GM23338 (cell line): ENCODE measurements at regions not wholly inside any gene's neighbourhood (a gene's known extent, or its start where the extent isn't known, plus 50 kb on each side); places are given as distances from the start of the nearest gene placed in this dataset.

ENCODE experiments used
- ATAC-seq: fragments of 200-7000 bp; cut with Tn5 transposase; 3 replicates; pipeline ENCODE4 v1.9.1; 2020
- DNase-seq: peaks from one replicate; pipeline ENCODE4 v3.0.0-alpha.2; 2015; ENCODE audit warnings: low spot score
- H2AFZ ChIP-seq: fragments of 200-600 bp; sonication (generic); 2 replicates; pipeline ENCODE4 v1.8.0; 2016; ENCODE audit warnings: antibody characterized with exemption, mild to moderate bottlenecking, moderate library complexity
- H3F3A ChIP-seq: fragments of 200-600 bp; sonication (generic); replicated peaks from 2 replicates; pipeline ENCODE4 v1.8.0; 2017; ENCODE audit warnings: antibody characterized with exemption, mixed run types, low read depth
- H3K27ac ChIP-seq: fragments of 200-600 bp; sonication (generic); 2 replicates; pipeline ENCODE4 v1.6.1; 2016; ENCODE audit warnings: low read depth
- H3K27me3 ChIP-seq: fragments of 200-600 bp; sonication (generic); 2 replicates; pipeline ENCODE4 v1.8.0; 2016; ENCODE audit warnings: mild to moderate bottlenecking, mixed run types, moderate library complexity; ENCODE audit not compliant: insufficient read depth
- H3K36me3 ChIP-seq: fragments of 200-600 bp; sonication (generic); 2 replicates; pipeline ENCODE4 v1.8.0; 2016; ENCODE audit warnings: mild to moderate bottlenecking; ENCODE audit not compliant: insufficient read depth
- H3K4me1 ChIP-seq: fragments of 200-600 bp; sonication (generic); 2 replicates; pipeline ENCODE4 v1.8.0; 2016; ENCODE audit warnings: mild to moderate bottlenecking, moderate library complexity; ENCODE audit not compliant: insufficient read depth
- H3K4me2 ChIP-seq: fragments of 200-600 bp; sonication (generic); 2 replicates; pipeline ENCODE4 v1.7.1; 2017; ENCODE audit warnings: mixed run types
- H3K4me3 ChIP-seq: fragments of 200-600 bp; sonication (generic); 2 replicates; pipeline ENCODE4 v1.6.1; 2016; ENCODE audit warnings: mixed run types
- H3K79me2 ChIP-seq: fragments of 200-600 bp; sonication (generic); replicated peaks from 2 replicates; pipeline ENCODE4 v1.8.0; 2017; ENCODE audit warnings: mild to moderate bottlenecking; ENCODE audit not compliant: insufficient read depth
- H3K9me2 ChIP-seq: fragments of 200-600 bp; sonication (generic); 2 replicates; pipeline ENCODE4 v1.8.0; 2017; ENCODE audit not compliant: insufficient read depth
- H4K20me1 ChIP-seq: fragments of 200-600 bp; sonication (generic); replicated peaks from 2 replicates; pipeline ENCODE4 v1.8.0; 2017; ENCODE audit warnings: mild to moderate bottlenecking; ENCODE audit not compliant: insufficient read depth
- H3K27ac Mint-ChIP-seq: 2 replicates; pipeline ENCODE4 v1.8.0; 2020; ENCODE audit warnings: inconsistent platforms, mild to moderate bottlenecking, moderate library complexity, mixed read lengths
- H3K27me3 Mint-ChIP-seq: 3 replicates; pipeline ENCODE4 v1.8.0; 2022; ENCODE audit warnings: low read depth, mild to moderate bottlenecking, moderate library complexity, mixed read lengths, inconsistent platforms; ENCODE audit not compliant: insufficient read depth, poor library complexity
- H3K36me3 Mint-ChIP-seq: 3 replicates; pipeline ENCODE4 v1.8.0; 2021; ENCODE audit warnings: low read depth, mild to moderate bottlenecking, inconsistent platforms, moderate library complexity, mixed read lengths
- H3K4me1 Mint-ChIP-seq: 3 replicates; pipeline ENCODE4 v1.8.0; 2020; ENCODE audit warnings: mild to moderate bottlenecking, inconsistent platforms, mixed read lengths
- H3K4me3 Mint-ChIP-seq: 3 replicates; pipeline ENCODE4 v1.8.0; 2021; ENCODE audit warnings: moderate library complexity, mild to moderate bottlenecking, inconsistent platforms, mixed read lengths
- H3K9me3 Mint-ChIP-seq: 3 replicates; pipeline ENCODE4 v1.8.0; 2020; ENCODE audit warnings: moderate library complexity, mild to moderate bottlenecking, inconsistent platforms, mixed read lengths
- CREB1 ChIP-seq: fragments of 250-450 bp; sonication (Bioruptor Pico); IDR thresholded peaks from 2 replicates; pipeline ENCODE4 v1.5.0; 2020; ENCODE audit warnings: low read depth, mild to moderate bottlenecking, moderate library complexity
- EZH2 ChIP-seq: fragments of 200-600 bp; sonication (generic); IDR thresholded peaks from one replicate; pipeline ENCODE4 v1.8.0; 2017; ENCODE audit warnings: antibody characterized with exemption, mild to moderate bottlenecking, low read depth; ENCODE audit not compliant: unreplicated experiment
- EZH2phosphoT487 ChIP-seq: fragments of 200-600 bp; sonication (generic); IDR thresholded peaks from one replicate; pipeline ENCODE4 v1.8.1; 2018; ENCODE audit warnings: antibody characterized with exemption; ENCODE audit not compliant: unreplicated experiment
- JUNB ChIP-seq: IDR thresholded peaks from one replicate; pipeline ENCODE4 v1.6.1; 2016; ENCODE audit warnings: antibody characterized with exemption; ENCODE audit not compliant: unreplicated experiment
- NANOG ChIP-seq: IDR thresholded peaks from 2 replicates; pipeline ENCODE4 v1.6.1; 2016; ENCODE audit warnings: antibody characterized with exemption, borderline replicate concordance
- POLR2AphosphoS5 ChIP-seq: IDR thresholded peaks from 2 replicates; pipeline ENCODE4 v1.6.1; 2016; ENCODE audit warnings: antibody characterized with exemption, low read depth
- STAT1 ChIP-seq: IDR thresholded peaks from one replicate; pipeline ENCODE4 v1.6.1; 2016; ENCODE audit warnings: antibody characterized with exemption; ENCODE audit not compliant: unreplicated experiment
- ZNF114 ChIP-seq: fragments of 250-450 bp; sonication (Bioruptor Pico); IDR thresholded peaks from 2 replicates; pipeline ENCODE4 v1.5.0; 2020; ENCODE audit warnings: mild to moderate bottlenecking, moderate library complexity
- ZNF331 ChIP-seq: fragments of 250-450 bp; sonication (Bioruptor Pico); IDR thresholded peaks from 2 replicates; pipeline ENCODE4 v1.5.0; 2020; ENCODE audit warnings: low read depth, mild to moderate bottlenecking, moderate library complexity
- TF ChIP-seq, protein P1 (sequence below): fragments of 250-450 bp; sonication (Bioruptor Pico); IDR thresholded peaks from 2 replicates; pipeline ENCODE4 v1.5.0; 2020; ENCODE audit warnings: mild to moderate bottlenecking, moderate library complexity
- TF ChIP-seq, protein P2 (sequence below): IDR thresholded peaks from 2 replicates; pipeline ENCODE4 v1.6.1; 2016; ENCODE audit warnings: antibody characterized with exemption
- TF ChIP-seq, protein P3 (sequence below), 2 experiments: fragments of 200-600 bp in 1 of 2; sonication (generic) in 1 of 2; conservative IDR thresholded peaks; 2 replicates each; pipeline versions ENCODE4 v1.5.1 to v1.6.1; 2016 to 2017; ENCODE audit warnings: antibody characterized with exemption in 2 of 2, low read depth in 2 of 2, mild to moderate bottlenecking in 2 of 2, moderate library complexity in 1 of 2
- TF ChIP-seq, protein P4 (sequence below): IDR thresholded peaks from one replicate; pipeline ENCODE4 v1.6.1; 2018; ENCODE audit warnings: antibody characterized with exemption; ENCODE audit not compliant: unreplicated experiment

DNA sequence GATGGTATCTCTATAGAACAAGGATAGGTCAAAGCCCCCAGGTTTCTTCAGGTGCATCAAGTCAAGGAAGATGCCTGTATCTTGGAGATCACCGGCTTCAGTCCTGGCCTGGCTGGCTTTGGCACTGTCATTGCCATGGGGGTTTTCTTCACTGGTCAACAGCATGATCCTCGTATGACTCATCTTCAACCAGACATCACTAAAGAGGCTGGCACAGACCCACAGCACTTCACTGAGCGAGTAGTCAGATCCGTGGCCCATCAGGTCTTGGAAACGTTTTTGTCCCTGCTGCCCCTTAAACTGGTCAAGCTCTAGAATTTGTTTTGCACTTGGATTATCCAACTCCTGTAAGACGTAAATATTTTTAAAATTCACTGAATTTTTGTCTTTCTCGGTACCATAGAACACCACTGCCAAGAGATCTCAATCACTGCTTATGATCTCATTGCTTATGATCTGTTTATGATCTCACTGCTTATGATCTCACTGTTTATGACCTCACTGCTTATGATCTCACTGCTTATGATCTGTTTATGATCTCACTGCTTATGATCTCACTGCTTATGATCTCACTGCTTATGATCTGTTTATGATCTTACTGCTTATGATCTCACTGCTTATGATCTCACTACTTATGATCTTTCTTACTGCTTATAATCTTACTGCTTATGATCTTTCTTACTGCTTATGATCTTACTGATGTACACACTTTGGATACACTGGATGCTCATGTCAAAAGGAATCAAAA lies 135.2 kb downstream of the CYP26A1 start:
- Histone ChIP-seq H3K9me2 (peaks cover 11% of the 10 kb centered on the region), H3K36me3 (no peaks in the 10 kb centered on the region), H3F3A (no peaks in the 10 kb centered on the region), H4K20me1 (no peaks in the 10 kb centered on the region), H2AFZ (no peak overlapping the region), H3K4me3 (no peak overlapping the region), H3K27ac (no peak overlapping the region), H3K27me3 (no peaks in the 10 kb centered on the region), H3K4me1 (no peaks in the 10 kb centered on the region), H3K4me2 (no peak overlapping the region), H3K79me2 (no peaks in the 10 kb centered on the region)
- TF ChIP-seq ZNF114 (no peak), EZH2 (no peak), ZNF331 (CRISPR knock-in tag) (no peak), POLR2AphosphoS5 (no peak), STAT1 (no peak), EZH2phosphoT487 (no peak), JUNB (no peak), NANOG (no peak), CREB1 (CRISPR knock-in tag) (no peak)
- TF ChIP-seq, protein P1, sequence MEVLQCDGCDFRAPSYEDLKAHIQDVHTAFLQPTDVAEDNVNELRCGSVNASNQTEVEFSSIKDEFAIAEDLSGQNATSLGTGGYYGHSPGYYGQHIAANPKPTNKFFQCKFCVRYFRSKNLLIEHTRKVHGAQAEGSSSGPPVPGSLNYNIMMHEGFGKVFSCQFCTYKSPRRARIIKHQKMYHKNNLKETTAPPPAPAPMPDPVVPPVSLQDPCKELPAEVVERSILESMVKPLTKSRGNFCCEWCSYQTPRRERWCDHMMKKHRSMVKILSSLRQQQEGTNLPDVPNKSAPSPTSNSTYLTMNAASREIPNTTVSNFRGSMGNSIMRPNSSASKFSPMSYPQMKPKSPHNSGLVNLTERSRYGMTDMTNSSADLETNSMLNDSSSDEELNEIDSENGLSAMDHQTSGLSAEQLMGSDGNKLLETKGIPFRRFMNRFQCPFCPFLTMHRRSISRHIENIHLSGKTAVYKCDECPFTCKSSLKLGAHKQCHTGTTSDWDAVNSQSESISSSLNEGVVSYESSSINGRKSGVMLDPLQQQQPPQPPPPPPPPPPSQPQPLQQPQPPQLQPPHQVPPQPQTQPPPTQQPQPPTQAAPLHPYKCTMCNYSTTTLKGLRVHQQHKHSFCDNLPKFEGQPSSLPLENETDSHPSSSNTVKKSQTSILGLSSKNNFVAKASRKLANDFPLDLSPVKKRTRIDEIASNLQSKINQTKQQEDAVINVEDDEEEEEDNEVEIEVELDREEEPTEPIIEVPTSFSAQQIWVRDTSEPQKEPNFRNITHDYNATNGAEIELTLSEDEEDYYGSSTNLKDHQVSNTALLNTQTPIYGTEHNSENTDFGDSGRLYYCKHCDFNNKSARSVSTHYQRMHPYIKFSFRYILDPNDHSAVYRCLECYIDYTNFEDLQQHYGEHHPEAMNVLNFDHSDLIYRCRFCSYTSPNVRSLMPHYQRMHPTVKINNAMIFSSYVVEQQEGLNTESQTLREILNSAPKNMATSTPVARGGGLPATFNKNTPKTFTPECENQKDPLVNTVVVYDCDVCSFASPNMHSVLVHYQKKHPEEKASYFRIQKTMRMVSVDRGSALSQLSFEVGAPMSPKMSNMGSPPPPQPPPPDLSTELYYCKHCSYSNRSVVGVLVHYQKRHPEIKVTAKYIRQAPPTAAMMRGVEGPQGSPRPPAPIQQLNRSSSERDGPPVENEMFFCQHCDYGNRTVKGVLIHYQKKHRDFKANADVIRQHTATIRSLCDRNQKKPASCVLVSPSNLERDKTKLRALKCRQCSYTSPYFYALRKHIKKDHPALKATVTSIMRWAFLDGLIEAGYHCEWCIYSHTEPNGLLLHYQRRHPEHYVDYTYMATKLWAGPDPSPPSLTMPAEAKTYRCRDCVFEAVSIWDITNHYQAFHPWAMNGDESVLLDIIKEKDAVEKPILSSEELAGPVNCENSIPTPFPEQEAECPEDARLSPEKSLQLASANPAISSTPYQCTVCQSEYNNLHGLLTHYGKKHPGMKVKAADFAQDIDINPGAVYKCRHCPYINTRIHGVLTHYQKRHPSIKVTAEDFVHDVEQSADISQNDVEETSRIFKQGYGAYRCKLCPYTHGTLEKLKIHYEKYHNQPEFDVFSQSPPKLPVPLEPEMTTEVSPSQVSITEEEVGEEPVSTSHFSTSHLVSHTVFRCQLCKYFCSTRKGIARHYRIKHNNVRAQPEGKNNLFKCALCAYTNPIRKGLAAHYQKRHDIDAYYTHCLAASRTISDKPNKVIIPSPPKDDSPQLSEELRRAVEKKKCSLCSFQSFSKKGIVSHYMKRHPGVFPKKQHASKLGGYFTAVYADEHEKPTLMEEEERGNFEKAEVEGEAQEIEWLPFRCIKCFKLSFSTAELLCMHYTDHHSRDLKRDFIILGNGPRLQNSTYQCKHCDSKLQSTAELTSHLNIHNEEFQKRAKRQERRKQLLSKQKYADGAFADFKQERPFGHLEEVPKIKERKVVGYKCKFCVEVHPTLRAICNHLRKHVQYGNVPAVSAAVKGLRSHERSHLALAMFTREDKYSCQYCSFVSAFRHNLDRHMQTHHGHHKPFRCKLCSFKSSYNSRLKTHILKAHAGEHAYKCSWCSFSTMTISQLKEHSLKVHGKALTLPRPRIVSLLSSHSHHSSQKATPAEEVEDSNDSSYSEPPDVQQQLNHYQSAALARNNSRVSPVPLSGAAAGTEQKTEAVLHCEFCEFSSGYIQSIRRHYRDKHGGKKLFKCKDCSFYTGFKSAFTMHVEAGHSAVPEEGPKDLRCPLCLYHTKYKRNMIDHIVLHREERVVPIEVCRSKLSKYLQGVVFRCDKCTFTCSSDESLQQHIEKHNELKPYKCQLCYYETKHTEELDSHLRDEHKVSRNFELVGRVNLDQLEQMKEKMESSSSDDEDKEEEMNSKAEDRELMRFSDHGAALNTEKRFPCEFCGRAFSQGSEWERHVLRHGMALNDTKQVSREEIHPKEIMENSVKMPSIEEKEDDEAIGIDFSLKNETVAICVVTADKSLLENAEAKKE = no peak
- TF ChIP-seq, protein P2, sequence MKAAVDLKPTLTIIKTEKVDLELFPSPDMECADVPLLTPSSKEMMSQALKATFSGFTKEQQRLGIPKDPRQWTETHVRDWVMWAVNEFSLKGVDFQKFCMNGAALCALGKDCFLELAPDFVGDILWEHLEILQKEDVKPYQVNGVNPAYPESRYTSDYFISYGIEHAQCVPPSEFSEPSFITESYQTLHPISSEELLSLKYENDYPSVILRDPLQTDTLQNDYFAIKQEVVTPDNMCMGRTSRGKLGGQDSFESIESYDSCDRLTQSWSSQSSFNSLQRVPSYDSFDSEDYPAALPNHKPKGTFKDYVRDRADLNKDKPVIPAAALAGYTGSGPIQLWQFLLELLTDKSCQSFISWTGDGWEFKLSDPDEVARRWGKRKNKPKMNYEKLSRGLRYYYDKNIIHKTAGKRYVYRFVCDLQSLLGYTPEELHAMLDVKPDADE = no peak
- TF ChIP-seq, protein P3, sequence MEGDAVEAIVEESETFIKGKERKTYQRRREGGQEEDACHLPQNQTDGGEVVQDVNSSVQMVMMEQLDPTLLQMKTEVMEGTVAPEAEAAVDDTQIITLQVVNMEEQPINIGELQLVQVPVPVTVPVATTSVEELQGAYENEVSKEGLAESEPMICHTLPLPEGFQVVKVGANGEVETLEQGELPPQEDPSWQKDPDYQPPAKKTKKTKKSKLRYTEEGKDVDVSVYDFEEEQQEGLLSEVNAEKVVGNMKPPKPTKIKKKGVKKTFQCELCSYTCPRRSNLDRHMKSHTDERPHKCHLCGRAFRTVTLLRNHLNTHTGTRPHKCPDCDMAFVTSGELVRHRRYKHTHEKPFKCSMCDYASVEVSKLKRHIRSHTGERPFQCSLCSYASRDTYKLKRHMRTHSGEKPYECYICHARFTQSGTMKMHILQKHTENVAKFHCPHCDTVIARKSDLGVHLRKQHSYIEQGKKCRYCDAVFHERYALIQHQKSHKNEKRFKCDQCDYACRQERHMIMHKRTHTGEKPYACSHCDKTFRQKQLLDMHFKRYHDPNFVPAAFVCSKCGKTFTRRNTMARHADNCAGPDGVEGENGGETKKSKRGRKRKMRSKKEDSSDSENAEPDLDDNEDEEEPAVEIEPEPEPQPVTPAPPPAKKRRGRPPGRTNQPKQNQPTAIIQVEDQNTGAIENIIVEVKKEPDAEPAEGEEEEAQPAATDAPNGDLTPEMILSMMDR (conservative IDR thresholded peaks at IDR 0.05; ENCODE audit: low read depth in 2 of 2) = no peak
- TF ChIP-seq, protein P4, sequence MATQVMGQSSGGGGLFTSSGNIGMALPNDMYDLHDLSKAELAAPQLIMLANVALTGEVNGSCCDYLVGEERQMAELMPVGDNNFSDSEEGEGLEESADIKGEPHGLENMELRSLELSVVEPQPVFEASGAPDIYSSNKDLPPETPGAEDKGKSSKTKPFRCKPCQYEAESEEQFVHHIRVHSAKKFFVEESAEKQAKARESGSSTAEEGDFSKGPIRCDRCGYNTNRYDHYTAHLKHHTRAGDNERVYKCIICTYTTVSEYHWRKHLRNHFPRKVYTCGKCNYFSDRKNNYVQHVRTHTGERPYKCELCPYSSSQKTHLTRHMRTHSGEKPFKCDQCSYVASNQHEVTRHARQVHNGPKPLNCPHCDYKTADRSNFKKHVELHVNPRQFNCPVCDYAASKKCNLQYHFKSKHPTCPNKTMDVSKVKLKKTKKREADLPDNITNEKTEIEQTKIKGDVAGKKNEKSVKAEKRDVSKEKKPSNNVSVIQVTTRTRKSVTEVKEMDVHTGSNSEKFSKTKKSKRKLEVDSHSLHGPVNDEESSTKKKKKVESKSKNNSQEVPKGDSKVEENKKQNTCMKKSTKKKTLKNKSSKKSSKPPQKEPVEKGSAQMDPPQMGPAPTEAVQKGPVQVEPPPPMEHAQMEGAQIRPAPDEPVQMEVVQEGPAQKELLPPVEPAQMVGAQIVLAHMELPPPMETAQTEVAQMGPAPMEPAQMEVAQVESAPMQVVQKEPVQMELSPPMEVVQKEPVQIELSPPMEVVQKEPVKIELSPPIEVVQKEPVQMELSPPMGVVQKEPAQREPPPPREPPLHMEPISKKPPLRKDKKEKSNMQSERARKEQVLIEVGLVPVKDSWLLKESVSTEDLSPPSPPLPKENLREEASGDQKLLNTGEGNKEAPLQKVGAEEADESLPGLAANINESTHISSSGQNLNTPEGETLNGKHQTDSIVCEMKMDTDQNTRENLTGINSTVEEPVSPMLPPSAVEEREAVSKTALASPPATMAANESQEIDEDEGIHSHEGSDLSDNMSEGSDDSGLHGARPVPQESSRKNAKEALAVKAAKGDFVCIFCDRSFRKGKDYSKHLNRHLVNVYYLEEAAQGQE = no peak
- H3K4me3 Mint-ChIP-seq = no peak overlapping the region
- ATAC-seq = no peak
- H3K27me3 Mint-ChIP-seq = no peaks in the 10 kb centered on the region
- no peak overlapping the region for H3K27ac Mint-ChIP-seq
- no peaks in the 10 kb centered on the region for H3K36me3 Mint-ChIP-seq
- no peaks in the 10 kb centered on the region; the same call in 2 of the 3 replicates for H3K4me1 Mint-ChIP-seq
- no peak for DNase-seq
- H3K9me3 Mint-ChIP-seq = no peaks in the 10 kb centered on the region
